Spleen (tissue), 11 donors: ENCODE measurements at regions not wholly inside any gene's neighbourhood (a gene's known extent, or its start where the extent isn't known, plus 50 kb on each side); places are given as distances from the start of the nearest gene placed in this dataset.

Source experiments
- DNase-seq: peaks from one replicate; pipeline ENCODE4 v3.0.0-alpha.2; 2020
- H3K27ac ChIP-seq, 8 donors: fragments of 200-600 bp; sonication (generic) in 7 of 8; 1 replicate in 4 of 8; 2 replicates in 4 of 8; pipeline versions ENCODE4 v1.5.0 to v1.8.0; 2016 to 2021; ENCODE audit warnings: inconsistent platforms in 4 of 8, mild to moderate bottlenecking in 4 of 8, moderate library complexity in 1 of 8
- H3K27me3 ChIP-seq, 7 donors: fragments of 200-600 bp; sonication (generic) in 6 of 7; replicated peaks in 1 of 7; 1 replicate in 4 of 7; 2 replicates in 3 of 7; pipeline versions ENCODE4 v1.5.0 to v1.8.0; 2016 to 2021; ENCODE audit warnings: inconsistent platforms in 3 of 7, mild to moderate bottlenecking in 1 of 7
- H3K36me3 ChIP-seq, 6 donors: fragments of 200-600 bp; sonication (generic) in 5 of 6; 1 replicate in 4 of 6; 2 replicates in 2 of 6; pipeline versions ENCODE4 v1.5.0 to v1.8.0; 2016 to 2021; ENCODE audit warnings: inconsistent platforms in 2 of 6
- H3K4me1 ChIP-seq, 6 donors: fragments of 200-600 bp; sonication (generic) in 5 of 6; 1 replicate in 3 of 6; 2 replicates in 3 of 6; pipeline versions ENCODE4 v1.5.0 to v1.8.0; 2016 to 2021; ENCODE audit warnings: inconsistent platforms in 3 of 6
- H3K4me3 ChIP-seq, 8 donors: fragments of 200-600 bp; sonication (generic) in 7 of 8; 1 replicate in 4 of 8; 2 replicates in 4 of 8; pipeline versions ENCODE4 v1.5.0 to v1.8.0; 2016 to 2021; ENCODE audit warnings: inconsistent platforms in 4 of 8, mild to moderate bottlenecking in 4 of 8, moderate library complexity in 2 of 8
- H3K9me3 ChIP-seq, 8 donors: fragments of 200-600 bp; sonication (generic) in 7 of 8; 1 replicate in 4 of 8; 2 replicates in 4 of 8; pipeline versions ENCODE4 v1.5.0 to v1.8.0; 2016 to 2021; ENCODE audit warnings: inconsistent platforms in 4 of 8
- POLR2A ChIP-seq, 3 donors: fragments of 450-650 bp; IDR thresholded peaks; one replicate each; pipeline ENCODE4 v1.5.1; 2017; ENCODE audit warnings: antibody characterized with exemption in 3 of 3, mild to moderate bottlenecking in 1 of 3
- POLR2AphosphoS5 ChIP-seq, 3 donors: sonication (generic); formaldehyde crosslinking; IDR thresholded peaks; one replicate each; pipeline ENCODE4 v1.5.1; 2017; ENCODE audit warnings: antibody characterized with exemption in 3 of 3
- WGBS, 5 donors: extraction: QIAGEN DNeasy Blood & Tissue Kit in 3 of 5; methylation state at CpG; one replicate each; pipeline versions ENCODE4 v1.1.5 to v1.1.7; 2013 to 2018; 5-methylcytosine and 5-hydroxymethylcytosine counted together
- intact Hi-C: fragments of 100-400 bp; cut with DNase I; formaldehyde crosslinking; loops from one replicate; pipeline ENCODE4 v1.15.0; 2023; ENCODE audit warnings: low total_unique reads
- TF ChIP-seq, protein P1 (sequence below), 11 experiments: fragments of 200-600 bp in 7 of 11; fragments of 450-650 bp in 4 of 11; sonication (generic) in 4 of 11; IDR thresholded peaks in 8 of 11; conservative IDR thresholded peaks in 3 of 11; 1 replicate in 7 of 11; 2 replicates in 4 of 11; pipeline versions ENCODE4 v1.4.0 to v1.8.0; 2016 to 2021; ENCODE audit warnings: antibody characterized with exemption in 11 of 11, inconsistent platforms in 4 of 11, mild to moderate bottlenecking in 1 of 11
- donor health status: healthy with polysubstance abuse.
- donor health status: DM: no; HTN: no; CAD: no; lungs with moderate emphysema.
- donor health status: DM: no; HTN: no; CAD: no.
- donor health status: Bipolar disorder and iron deficiency.
- donor health status: healthy.
- donor health status: DM: no; HTN: no; CAD: no.
- donor health status: DM: yes; HTN: yes; CAD: no.

DNA sequence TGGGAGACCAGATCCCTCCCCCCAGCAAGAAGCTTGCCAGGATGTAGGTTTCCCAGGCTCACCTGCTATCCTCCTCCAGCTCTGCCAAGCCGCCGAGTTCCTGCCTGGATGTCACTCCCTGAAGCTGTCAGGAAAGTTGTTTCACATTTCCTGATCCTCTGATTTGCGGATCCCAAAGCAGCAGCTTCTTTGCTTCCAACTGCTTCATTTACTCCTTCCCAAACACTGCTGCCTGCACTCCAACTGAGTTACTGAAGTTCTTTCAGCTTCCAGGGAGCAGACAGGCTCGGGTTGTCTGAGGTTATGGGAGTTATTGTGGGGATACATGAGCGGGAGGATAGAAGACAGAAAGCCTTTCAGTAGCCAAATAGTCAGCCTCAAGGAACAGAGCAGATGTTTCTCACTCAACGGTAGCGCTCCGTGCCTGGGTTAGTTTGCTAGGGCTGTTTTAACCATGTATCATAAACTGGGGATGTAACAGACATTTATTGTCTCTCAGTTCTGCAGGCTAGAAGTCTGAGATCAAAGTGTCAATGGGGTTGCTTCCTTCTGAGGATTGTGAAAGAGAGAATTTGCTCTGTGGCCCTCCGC, 516.0 kb downstream of the REEP3 start:
- TF ChIP-seq POLR2AphosphoS5 (IDR thresholded peaks at IDR 0.05): no peak
- H3K27ac ChIP-seq: no peak overlapping the region
- no peaks in the 10 kb centered on the region for H3K36me3 ChIP-seq
- intact Hi-C loops: no loop called here
- peaks cover 0 to 13% (median 0%) of the 10 kb centered on the region in 7 donors for H3K27me3 ChIP-seq
- 56 to 81% (median 71%) methylated on average over 9 of the region's 9 CpGs for WGBS, 5 donors
- H3K9me3 ChIP-seq: no peaks in the 10 kb centered on the region
- no peak for DNase-seq
- H3K4me1 ChIP-seq: peaks cover 0 to 34% (median 16%) of the 10 kb centered on the region in 6 donors
- no peak overlapping the region for H3K4me3 ChIP-seq

DNA sequence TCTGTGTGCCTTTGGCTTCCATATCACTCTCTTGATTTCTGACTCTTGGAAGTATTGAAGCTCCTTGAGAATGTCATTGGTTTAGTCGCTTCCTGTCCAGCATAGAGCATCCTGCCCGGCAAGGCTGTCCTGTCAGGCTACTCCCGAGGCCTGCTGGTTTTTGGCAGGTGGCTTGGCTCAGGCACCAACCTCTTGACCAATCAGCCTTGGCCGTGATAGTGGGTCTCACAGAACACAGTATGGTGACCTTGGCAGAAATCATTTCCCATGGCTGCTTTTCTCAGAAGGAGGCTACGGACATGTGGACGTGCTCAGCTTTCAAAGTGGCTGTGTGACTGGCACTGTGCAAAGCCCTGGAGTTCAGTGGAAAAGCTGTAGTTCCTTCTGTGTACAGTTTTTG, 516.9 kb downstream of the REEP3 start:
- Histone ChIP-seq H3K4me3 (no peak overlapping the region), H3K27ac (no peak overlapping the region), H3K27me3 (peaks cover 0 to 13% (median 0%) of the 10 kb centered on the region in 7 donors), H3K4me1 (peaks cover 0 to 34% (median 16%) of the 10 kb centered on the region in 6 donors), H3K36me3 (no peaks in the 10 kb centered on the region), H3K9me3 (no peaks in the 10 kb centered on the region)
- intact Hi-C loops: no loop called here
- TF ChIP-seq POLR2AphosphoS5 (IDR thresholded peaks at IDR 0.05) (peak in 1 of 3 donors; percentile 24), POLR2A (IDR thresholded peaks at IDR 0.05) (no peak)
- DNase-seq: no peak
- WGBS, 5 donors: 55 to 74% (median 67%) methylated on average over 6 of the region's 6 CpGs

DNA sequence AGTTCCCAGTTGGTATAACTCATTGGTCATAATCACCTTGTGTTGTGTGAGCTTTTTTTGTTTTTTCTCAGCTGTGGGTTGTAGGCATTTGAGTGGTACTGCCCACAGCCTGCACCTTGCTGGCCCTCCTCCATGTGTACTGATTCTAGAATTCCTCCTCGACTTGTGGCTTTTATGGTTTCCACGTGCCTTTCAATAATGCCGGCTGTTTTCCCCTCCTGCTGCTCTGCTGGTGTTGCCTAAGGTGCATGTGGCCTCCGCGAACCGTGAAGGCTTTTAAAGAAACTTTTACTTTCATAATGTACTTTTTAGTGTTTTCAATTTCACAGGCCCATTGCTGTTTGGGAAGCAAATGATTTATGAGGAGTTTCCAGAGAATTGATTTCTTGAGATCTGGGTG, 518.0 kb downstream of the REEP3 start:
- no peaks in the 10 kb centered on the region for H3K36me3 ChIP-seq
- no peak for TF ChIP-seq POLR2A (IDR thresholded peaks at IDR 0.05)
- TF ChIP-seq, protein P1, sequence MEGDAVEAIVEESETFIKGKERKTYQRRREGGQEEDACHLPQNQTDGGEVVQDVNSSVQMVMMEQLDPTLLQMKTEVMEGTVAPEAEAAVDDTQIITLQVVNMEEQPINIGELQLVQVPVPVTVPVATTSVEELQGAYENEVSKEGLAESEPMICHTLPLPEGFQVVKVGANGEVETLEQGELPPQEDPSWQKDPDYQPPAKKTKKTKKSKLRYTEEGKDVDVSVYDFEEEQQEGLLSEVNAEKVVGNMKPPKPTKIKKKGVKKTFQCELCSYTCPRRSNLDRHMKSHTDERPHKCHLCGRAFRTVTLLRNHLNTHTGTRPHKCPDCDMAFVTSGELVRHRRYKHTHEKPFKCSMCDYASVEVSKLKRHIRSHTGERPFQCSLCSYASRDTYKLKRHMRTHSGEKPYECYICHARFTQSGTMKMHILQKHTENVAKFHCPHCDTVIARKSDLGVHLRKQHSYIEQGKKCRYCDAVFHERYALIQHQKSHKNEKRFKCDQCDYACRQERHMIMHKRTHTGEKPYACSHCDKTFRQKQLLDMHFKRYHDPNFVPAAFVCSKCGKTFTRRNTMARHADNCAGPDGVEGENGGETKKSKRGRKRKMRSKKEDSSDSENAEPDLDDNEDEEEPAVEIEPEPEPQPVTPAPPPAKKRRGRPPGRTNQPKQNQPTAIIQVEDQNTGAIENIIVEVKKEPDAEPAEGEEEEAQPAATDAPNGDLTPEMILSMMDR (IDR thresholded peaks at IDR 0.05 in 8 of 11, conservative IDR thresholded peaks at IDR 0.05 in 3 of 11): no peak
- no peak for TF ChIP-seq POLR2AphosphoS5 (IDR thresholded peaks at IDR 0.05)
- no peak overlapping the region for H3K4me3 ChIP-seq
- H3K4me1 ChIP-seq: peaks cover 0 to 34% (median 16%) of the 10 kb centered on the region in 6 donors
- peaks cover 0 to 13% (median 0%) of the 10 kb centered on the region in 7 donors for H3K27me3 ChIP-seq
- 34 to 49% (median 39%) methylated on average over 6 of the region's 6 CpGs for WGBS, 5 donors
- H3K27ac ChIP-seq: no peak overlapping the region
- intact Hi-C loops: no loop called here
- no peak for DNase-seq
- no peaks in the 10 kb centered on the region for H3K9me3 ChIP-seq

DNA sequence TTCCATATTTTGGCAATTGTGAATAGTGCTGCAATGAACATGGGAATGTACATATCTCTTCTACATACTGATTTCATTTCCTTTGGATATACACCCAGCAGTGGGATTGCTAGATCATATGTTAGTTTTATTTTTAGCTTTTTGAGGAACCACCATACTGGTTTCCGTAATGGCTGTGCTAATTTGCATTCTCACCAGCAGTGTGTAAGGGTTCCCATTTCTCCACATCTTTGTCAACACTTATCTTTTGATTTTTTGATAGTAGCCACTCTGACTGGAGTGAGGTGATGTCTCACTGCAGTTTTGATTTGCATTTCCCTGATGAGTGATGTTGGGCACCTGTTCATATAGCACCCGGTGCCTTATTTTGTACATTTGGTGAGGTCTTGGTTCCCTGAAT, 519.6 kb downstream of the REEP3 start:
- TF ChIP-seq, protein P1 (IDR thresholded peaks at IDR 0.05 in 8 of 11, conservative IDR thresholded peaks at IDR 0.05 in 3 of 11): no peak
- no peak for TF ChIP-seq POLR2AphosphoS5 (IDR thresholded peaks at IDR 0.05)
- TF ChIP-seq POLR2A (IDR thresholded peaks at IDR 0.05): no peak
- no peak for DNase-seq
- 13 to 36% (median 25%) methylated on average over 2 of the region's 2 CpGs for WGBS, 5 donors
- H3K4me3 ChIP-seq: peak overlapping the region in 3 of 8 donors; percentile 18 to 56 (median 35)
- H3K27ac ChIP-seq: no peak overlapping the region
- H3K4me1 ChIP-seq: peaks cover 0 to 34% (median 16%) of the 10 kb centered on the region in 6 donors
- H3K9me3 ChIP-seq: no peaks in the 10 kb centered on the region
- H3K27me3 ChIP-seq: peaks cover 0 to 13% (median 0%) of the 10 kb centered on the region in 7 donors
- intact Hi-C loops: no loop called here
- H3K36me3 ChIP-seq: no peaks in the 10 kb centered on the region

DNA sequence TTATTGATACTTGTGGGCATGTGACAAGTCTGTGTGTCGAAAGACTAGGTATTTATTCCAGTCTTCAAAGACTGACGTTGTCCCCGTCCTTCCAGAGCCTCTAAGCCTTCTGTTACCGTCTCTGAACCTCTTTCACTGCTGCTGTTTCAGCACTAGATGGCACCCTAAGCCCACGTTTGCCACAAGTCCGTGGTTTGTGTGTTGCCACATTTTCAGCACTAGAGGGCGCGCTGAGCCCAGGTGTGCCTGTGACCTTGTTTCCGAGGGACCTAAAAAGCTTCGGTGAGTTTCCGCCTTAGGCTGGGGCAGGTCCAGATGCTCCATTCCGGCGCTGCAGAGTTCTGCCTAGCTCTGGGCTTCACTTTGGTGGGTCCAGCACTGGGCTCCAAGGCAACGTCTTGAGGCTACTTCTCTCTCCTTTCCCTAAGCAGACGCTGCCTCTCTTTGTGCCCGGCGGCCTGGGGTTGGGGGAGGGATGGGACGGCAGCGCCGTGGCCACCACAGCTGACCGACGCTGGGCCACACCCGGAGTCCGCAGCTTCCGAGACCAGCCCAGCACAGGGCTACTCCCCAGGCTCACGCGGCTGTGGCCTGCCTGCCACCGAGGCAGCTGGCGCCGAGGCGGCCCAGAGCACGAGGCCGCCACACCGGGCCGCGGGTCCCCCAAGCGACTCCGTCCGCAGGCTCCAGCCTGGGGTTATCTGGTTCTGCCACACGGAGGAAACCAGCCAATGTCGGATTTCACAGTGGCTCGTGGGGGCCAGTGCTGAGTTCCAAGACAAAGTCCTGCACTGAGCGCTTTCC, 520.2 kb downstream of the REEP3 start:
- intact Hi-C loops: no loop called here
- Histone ChIP-seq H3K4me3 (peak overlapping the region in 6 of 8 donors; percentile 18 to 56 (median 28)), H3K27me3 (peaks cover 0 to 12% (median 0%) of the 10 kb centered on the region in 7 donors), H3K36me3 (no peaks in the 10 kb centered on the region), H3K9me3 (no peaks in the 10 kb centered on the region), H3K4me1 (peaks cover 0 to 33% (median 16%) of the 10 kb centered on the region in 6 donors), H3K27ac (no peak overlapping the region)
- TF ChIP-seq POLR2A (IDR thresholded peaks at IDR 0.05) (no peak), POLR2AphosphoS5 (IDR thresholded peaks at IDR 0.05) (no peak)
- TF ChIP-seq, protein P1 (IDR thresholded peaks at IDR 0.05 in 8 of 11, conservative IDR thresholded peaks at IDR 0.05 in 3 of 11): peak; percentile 88 to 99 (median 96)
- DNase-seq: peak; percentile 89
- WGBS, 5 donors: 21 to 35% (median 31%) methylated on average over 20 to 43 of the region's 43 CpGs
